Activated T-helper 2 cell treated with anti-CD3 and anti-CD28 coated beads, Interferon-gamma antibody, Interleukin-2, Interleukin-4, amounts not matched to agents 10 μg/mL and 5 μg/mL and 100 μg/mL, durations not matched to agents 14 hours and 24 hours and 36 hours (primary cell): ENCODE measurements at regions not wholly inside any gene's neighbourhood (a gene's known extent, or its start where the extent isn't known, plus 50 kb on each side); places are given as distances from the start of the nearest gene placed in this dataset.

Source experiments
- DNase-seq: peaks from one replicate; pipeline ENCODE4 v3.0.0; 2021; ENCODE audit warnings: low spot score
- H3K27ac Mint-ChIP-seq: one replicate; pipeline ENCODE4 v1.8.0; 2021; ENCODE audit warnings: mixed read lengths
- H3K27me3 Mint-ChIP-seq: one replicate; pipeline ENCODE4 v1.8.0; 2021; ENCODE audit warnings: low read depth, mixed read lengths
- H3K36me3 Mint-ChIP-seq: one replicate; pipeline ENCODE4 v1.8.0; 2021; ENCODE audit warnings: low read depth, mixed read lengths
- H3K4me1 Mint-ChIP-seq: one replicate; pipeline ENCODE4 v1.8.0; 2021; ENCODE audit warnings: low read depth, mixed read lengths
- H3K4me3 Mint-ChIP-seq: one replicate; pipeline ENCODE4 v1.8.0; 2021; ENCODE audit warnings: low read depth, mild to moderate bottlenecking, moderate library complexity, mixed read lengths
- H3K9me3 Mint-ChIP-seq: one replicate; pipeline ENCODE4 v1.8.0; 2021; ENCODE audit warnings: mixed read lengths
- intact Hi-C: fragments of 100-400 bp; cut with micrococcal nuclease; formaldehyde crosslinking; loops from one replicate; pipeline ENCODE4 v1.15.1; 2023

DNA sequence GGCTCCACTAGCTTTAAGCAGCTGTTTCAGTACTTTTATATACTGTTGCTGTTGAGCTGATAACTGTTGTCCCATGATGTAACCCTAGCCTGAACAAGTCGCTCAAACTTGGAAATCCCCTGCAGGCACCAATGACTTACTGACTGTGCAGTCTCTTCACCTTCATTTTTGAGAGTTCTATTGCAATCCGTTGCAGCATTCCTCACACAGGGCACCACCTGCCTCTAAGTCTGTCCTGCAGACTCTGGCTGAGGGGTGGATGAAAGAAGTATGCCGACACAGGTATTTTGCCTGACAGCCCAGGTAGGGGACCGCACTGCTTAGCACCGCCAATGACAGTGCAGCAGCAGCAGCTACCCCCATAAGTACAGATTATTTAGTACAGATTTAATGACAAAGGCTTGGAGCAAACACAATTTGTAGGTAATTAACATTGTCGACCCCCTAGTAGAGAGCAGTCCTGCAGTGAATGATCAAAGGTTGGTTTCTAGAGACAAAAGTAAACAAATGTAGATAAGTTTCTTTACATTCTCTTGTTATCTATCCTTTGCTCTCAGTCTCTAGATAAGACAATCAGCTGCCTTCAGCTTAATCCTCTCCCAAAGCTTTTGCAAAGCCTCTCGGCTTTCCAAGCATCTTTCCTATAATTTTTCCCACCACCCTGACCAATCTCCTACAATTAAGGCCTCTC lies 205.0 kb downstream of the PABPC4L start:
- H3K4me1 Mint-ChIP-seq = no peaks in the 10 kb centered on the region
- intact Hi-C loops = no loop called here
- H3K27ac Mint-ChIP-seq = no peak overlapping the region
- H3K36me3 Mint-ChIP-seq = no peaks in the 10 kb centered on the region
- H3K9me3 Mint-ChIP-seq = peaks cover 23% of the 10 kb centered on the region
- H3K4me3 Mint-ChIP-seq = no peak overlapping the region
- no peak for DNase-seq
- no peaks in the 10 kb centered on the region for H3K27me3 Mint-ChIP-seq

- Mint-ChIP-seq H3K36me3 (no peaks in the 10 kb centered on the region), H3K27me3 (no peaks in the 10 kb centered on the region), H3K27ac (no peak overlapping the region), H3K4me3 (no peak overlapping the region), H3K4me1 (no peaks in the 10 kb centered on the region), H3K9me3 (peaks cover 30% of the 10 kb centered on the region)
- intact Hi-C loops = no loop called here
- no peak for DNase-seq
These were observed 206.2 kb downstream of the PABPC4L start for GRCh38 chr4:133995243-133995960.

DNA sequence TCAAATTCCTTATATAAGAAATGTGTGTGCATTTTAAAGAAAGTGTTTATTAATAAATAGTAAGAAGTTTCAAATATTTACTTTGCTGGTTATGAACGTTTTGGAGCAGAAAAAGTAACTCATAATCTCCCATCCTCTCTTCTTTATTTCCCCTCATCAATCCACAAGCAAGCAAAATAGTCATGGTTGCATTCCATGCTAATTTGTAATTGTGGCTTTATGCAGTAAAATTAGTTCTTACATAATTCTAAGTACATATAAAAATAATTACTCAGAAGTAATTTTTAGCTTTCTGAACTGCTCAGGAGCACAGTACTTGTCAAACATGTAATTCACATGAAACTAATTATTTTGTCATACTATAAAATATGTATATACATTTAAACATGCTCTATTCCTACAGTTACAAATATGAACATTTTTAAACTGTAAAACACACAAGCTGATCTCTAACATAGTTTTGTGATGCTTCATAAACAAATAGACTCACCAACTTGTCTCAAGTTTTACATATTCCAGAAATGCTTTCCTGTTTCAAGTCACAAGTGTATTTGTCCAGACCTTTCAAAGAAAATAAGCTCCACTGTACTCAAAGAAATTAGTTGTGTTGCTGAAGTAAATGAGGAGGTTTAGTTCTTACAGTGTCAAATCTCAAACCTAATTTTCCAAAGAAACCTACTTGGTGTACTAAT lies 218.9 kb downstream of the PABPC4L start:
- intact Hi-C loops = no loop called here
- no peak overlapping the region for H3K27ac Mint-ChIP-seq
- H3K4me1 Mint-ChIP-seq = no peaks in the 10 kb centered on the region
- no peak for DNase-seq
- no peaks in the 10 kb centered on the region for H3K27me3 Mint-ChIP-seq
- H3K4me3 Mint-ChIP-seq = no peak overlapping the region
- no peaks in the 10 kb centered on the region for H3K36me3 Mint-ChIP-seq
- peaks cover 11% of the 10 kb centered on the region for H3K9me3 Mint-ChIP-seq

GRCh38 chr4:133981327-133981726 lies 220.3 kb downstream of the PABPC4L start:
- intact Hi-C loops = no loop called here

GRCh38 chr4:133972586-133972985 lies 229.0 kb downstream of the PABPC4L start:
- no peaks in the 10 kb centered on the region for H3K27me3 Mint-ChIP-seq
- no peaks in the 10 kb centered on the region for H3K4me1 Mint-ChIP-seq
- no peak for DNase-seq
- no peaks in the 10 kb centered on the region for H3K36me3 Mint-ChIP-seq
- H3K27ac Mint-ChIP-seq = no peak overlapping the region
- H3K4me3 Mint-ChIP-seq = no peak overlapping the region
- intact Hi-C loops = no loop called here
- H3K9me3 Mint-ChIP-seq = peaks cover 14% of the 10 kb centered on the region

More at GRCh38 chr4:133981327-133981726, 220.3 kb downstream of the PABPC4L start:
- H3K27me3 Mint-ChIP-seq = no peaks in the 10 kb centered on the region
- DNase-seq = no peak
- H3K36me3 Mint-ChIP-seq = no peaks in the 10 kb centered on the region
- H3K4me1 Mint-ChIP-seq = no peaks in the 10 kb centered on the region
- peaks cover 11% of the 10 kb centered on the region for H3K9me3 Mint-ChIP-seq
- H3K27ac Mint-ChIP-seq = no peak overlapping the region
- H3K4me3 Mint-ChIP-seq = no peak overlapping the region

- no peaks in the 10 kb centered on the region for H3K27me3 Mint-ChIP-seq
- H3K4me3 Mint-ChIP-seq = no peak overlapping the region
- intact Hi-C loops = no loop called here
- H3K9me3 Mint-ChIP-seq = peaks cover 27% of the 10 kb centered on the region
- no peak for DNase-seq
- no peaks in the 10 kb centered on the region for H3K36me3 Mint-ChIP-seq
- H3K4me1 Mint-ChIP-seq = no peaks in the 10 kb centered on the region
- no peak overlapping the region for H3K27ac Mint-ChIP-seq
These were observed 232.3 kb downstream of the PABPC4L start for GRCh38 chr4:133969202-133969848.

DNA sequence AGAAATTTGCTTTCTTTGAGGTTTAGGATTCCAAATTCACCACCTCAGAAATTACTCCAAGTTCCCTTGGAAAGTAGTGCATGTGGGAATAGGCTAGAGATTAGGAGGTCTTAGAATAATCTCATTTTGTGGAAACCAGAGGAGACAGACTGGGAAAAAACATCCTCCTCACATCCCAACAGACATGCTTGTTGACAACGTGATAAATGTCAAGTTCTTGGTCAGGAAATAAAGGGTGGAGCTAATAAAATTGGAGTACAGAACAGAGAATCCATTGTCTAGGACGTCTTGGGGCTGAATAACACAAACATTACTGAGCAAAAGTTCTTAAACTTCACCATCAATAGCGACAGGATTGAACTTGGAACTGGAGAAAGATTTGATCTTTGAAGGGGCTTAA lies 233.4 kb downstream of the PABPC4L start:
- Mint-ChIP-seq H3K36me3 (no peaks in the 10 kb centered on the region), H3K27ac (no peak overlapping the region), H3K27me3 (no peaks in the 10 kb centered on the region), H3K4me3 (no peak overlapping the region), H3K9me3 (peaks cover 34% of the 10 kb centered on the region), H3K4me1 (no peaks in the 10 kb centered on the region)
- DNase-seq = no peak
- intact Hi-C loops = no loop called here

- Mint-ChIP-seq H3K4me3 (no peak overlapping the region), H3K27ac (no peak overlapping the region), H3K27me3 (no peaks in the 10 kb centered on the region), H3K36me3 (no peaks in the 10 kb centered on the region), H3K4me1 (no peaks in the 10 kb centered on the region), H3K9me3 (peaks cover 59% of the 10 kb centered on the region)
- intact Hi-C loops = no loop called here
- DNase-seq = no peak
These were observed 240.6 kb downstream of the PABPC4L start for GRCh38 chr4:133960975-133961374.

GRCh38 chr4:133943081-133943480 lies 258.5 kb downstream of the PABPC4L start:
- no peaks in the 10 kb centered on the region for H3K27me3 Mint-ChIP-seq
- H3K36me3 Mint-ChIP-seq = no peaks in the 10 kb centered on the region
- H3K27ac Mint-ChIP-seq = no peak overlapping the region
- DNase-seq = no peak
- H3K4me1 Mint-ChIP-seq = no peaks in the 10 kb centered on the region
- intact Hi-C loops = no loop called here
- peaks cover 11% of the 10 kb centered on the region for H3K9me3 Mint-ChIP-seq
- no peak overlapping the region for H3K4me3 Mint-ChIP-seq

- H3K4me3 Mint-ChIP-seq = no peak overlapping the region
- intact Hi-C loops = no loop called here
- no peaks in the 10 kb centered on the region for H3K4me1 Mint-ChIP-seq
- peaks cover 5% of the 10 kb centered on the region for H3K9me3 Mint-ChIP-seq
- no peaks in the 10 kb centered on the region for H3K27me3 Mint-ChIP-seq
- no peaks in the 10 kb centered on the region for H3K36me3 Mint-ChIP-seq
- H3K27ac Mint-ChIP-seq = no peak overlapping the region
- no peak for DNase-seq
These were observed 263.5 kb downstream of the PABPC4L start for GRCh38 chr4:133938061-133938460.

DNA sequence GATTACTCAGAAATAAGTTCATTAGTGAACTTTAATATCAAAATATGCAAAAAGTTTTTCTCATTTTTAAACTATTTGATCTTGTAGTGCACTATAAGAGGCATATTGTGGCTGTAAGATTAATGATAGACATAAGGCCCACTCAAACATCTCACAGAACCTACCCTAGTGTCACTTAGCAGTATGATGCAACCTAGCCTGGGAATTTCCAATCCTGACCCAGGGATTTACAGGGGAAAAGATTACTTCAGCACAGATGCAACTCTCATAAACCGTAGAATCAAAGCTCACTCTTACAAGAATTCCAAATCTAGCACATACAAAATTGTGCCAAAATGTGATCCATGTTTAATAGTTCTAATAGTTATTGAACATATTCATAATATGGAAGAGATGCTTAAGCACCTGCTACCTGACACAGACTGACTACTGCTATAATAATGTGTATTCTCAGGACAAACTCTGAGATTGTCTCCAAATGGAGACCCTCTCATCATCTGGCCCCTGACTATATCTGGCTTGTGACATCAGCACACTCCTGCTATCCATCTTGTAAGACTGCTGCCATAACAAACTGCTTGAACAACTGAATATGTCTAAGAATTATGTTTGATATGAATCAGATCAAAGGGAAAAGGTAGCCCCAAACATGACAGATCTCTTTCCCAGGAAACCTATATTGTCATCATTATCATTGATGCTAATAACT lies 271.9 kb downstream of the PABPC4L start:
- DNase-seq = no peak
- Mint-ChIP-seq H3K27ac (no peak overlapping the region), H3K4me1 (no peaks in the 10 kb centered on the region), H3K9me3 (no peaks in the 10 kb centered on the region), H3K4me3 (no peak overlapping the region), H3K27me3 (no peaks in the 10 kb centered on the region), H3K36me3 (no peaks in the 10 kb centered on the region)
- intact Hi-C loops = no loop called here
